ENCODE measurements at regions not wholly inside any gene's neighbourhood (a gene's known extent, or its start where the extent isn't known, plus 50 kb on each side); places are given as distances from the start of the nearest gene placed in this dataset.

GRCh38 chr5:96220610-96221390 is 212.2 kb downstream of the PCSK1 start:
- H3K36me3 Mint-ChIP-seq: no peaks in the 10 kb centered on the region
- ChIA-PET CTCF (no interaction called here), POLR2A (no interaction called here)
- peaks cover 3% of the 10 kb centered on the region; the same call in 1 of the 2 replicates for H3K9me3 Mint-ChIP-seq
- ATAC-seq (no peak), DNase-seq (ENCODE audit: low spot score) (no peak)
- no peak overlapping the region for H3K27ac Mint-ChIP-seq
- H3K4me3 Mint-ChIP-seq: no peak overlapping the region
- no peaks in the 10 kb centered on the region for H3K27me3 Mint-ChIP-seq (ENCODE audit: low read depth)
- TF ChIP-seq ZNF317 (CRISPR knock-in tag; IDR thresholded peaks at IDR 0.05; ENCODE audit: borderline replicate concordance, low read depth) (no peak), SOX15 (CRISPR knock-in tag; IDR thresholded peaks at IDR 0.05) (no peak)
- TF ChIP-seq, protein P1, sequence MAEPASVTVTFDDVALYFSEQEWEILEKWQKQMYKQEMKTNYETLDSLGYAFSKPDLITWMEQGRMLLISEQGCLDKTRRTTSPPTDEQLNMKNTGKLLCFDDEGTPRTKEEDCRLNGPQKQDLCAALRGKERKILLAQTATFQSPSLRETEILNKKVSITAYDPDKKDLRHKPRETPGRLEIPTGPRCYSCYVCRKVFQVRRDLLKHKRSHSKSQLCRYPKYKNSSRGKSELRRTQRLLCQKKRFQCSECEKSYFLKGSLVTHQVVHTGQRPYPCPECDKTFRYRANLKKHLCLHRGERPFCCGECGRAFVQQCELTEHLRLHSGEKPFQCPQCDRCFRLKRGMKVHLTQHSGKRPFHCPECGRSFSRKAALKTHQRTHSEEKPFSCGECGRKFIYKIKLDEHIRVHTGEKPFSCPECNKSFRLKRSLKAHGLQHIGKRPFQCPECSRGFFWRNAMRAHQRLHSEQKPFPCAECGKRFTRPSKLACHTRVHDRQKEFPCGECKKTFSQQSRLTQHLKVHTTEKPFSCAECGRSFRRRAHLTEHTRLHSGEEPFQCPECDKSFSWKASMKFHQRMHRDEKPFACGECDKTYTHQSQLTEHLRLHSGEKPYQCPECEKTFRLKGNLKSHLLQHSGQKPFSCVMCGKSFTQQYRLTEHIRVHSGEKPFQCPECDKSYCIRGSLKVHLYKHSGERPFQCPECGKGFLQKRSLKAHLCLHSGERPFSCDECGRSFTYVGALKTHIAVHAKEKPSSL (CRISPR knock-in tag; conservative IDR thresholded peaks at IDR 0.05): no peak
- peaks cover 5% of the 10 kb centered on the region; the same call in 1 of the 2 replicates for H3K4me1 Mint-ChIP-seq

- TF ChIP-seq GTF2I (CRISPR knock-in tag; conservative IDR thresholded peaks at IDR 0.05): no peak
- TF ChIP-seq ZNF512 (CRISPR knock-in tag; IDR thresholded peaks at IDR 0.05; ENCODE audit: borderline replicate concordance): 0 out of 2 replicates have a peak, but pooled peaks have one; percentile 54
- Mint-ChIP-seq H3K27me3 (ENCODE audit: low read depth) (no peaks in the 10 kb centered on the region), H3K9me3 (peaks cover 3% of the 10 kb centered on the region; the same call in 1 of the 2 replicates), H3K36me3 (no peaks in the 10 kb centered on the region), H3K27ac (no peak overlapping the region), H3K4me1 (peaks cover 5% of the 10 kb centered on the region; the same call in 1 of the 2 replicates), H3K4me3 (no peak overlapping the region)
- ATAC-seq: no peak
- CTCF ChIA-PET: interaction anchor here (1.2 kb wide), 1 partner anchor 385 kb away, joined by 3 read pairs; no protein-coding TSS in a partner anchor
- POLR2A ChIA-PET: no interaction called here
- no peak for DNase-seq (ENCODE audit: low spot score)
Observed at GRCh38 chr5:96219580-96220281, 213.3 kb downstream of the PCSK1 start.

GRCh38 chr5:96218653-96219052 is 214.4 kb downstream of the PCSK1 start:
- TF ChIP-seq, protein P2, sequence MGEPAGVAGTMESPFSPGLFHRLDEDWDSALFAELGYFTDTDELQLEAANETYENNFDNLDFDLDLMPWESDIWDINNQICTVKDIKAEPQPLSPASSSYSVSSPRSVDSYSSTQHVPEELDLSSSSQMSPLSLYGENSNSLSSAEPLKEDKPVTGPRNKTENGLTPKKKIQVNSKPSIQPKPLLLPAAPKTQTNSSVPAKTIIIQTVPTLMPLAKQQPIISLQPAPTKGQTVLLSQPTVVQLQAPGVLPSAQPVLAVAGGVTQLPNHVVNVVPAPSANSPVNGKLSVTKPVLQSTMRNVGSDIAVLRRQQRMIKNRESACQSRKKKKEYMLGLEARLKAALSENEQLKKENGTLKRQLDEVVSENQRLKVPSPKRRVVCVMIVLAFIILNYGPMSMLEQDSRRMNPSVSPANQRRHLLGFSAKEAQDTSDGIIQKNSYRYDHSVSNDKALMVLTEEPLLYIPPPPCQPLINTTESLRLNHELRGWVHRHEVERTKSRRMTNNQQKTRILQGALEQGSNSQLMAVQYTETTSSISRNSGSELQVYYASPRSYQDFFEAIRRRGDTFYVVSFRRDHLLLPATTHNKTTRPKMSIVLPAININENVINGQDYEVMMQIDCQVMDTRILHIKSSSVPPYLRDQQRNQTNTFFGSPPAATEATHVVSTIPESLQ (CRISPR knock-in tag; IDR thresholded peaks at IDR 0.05): no peak
- TF ChIP-seq, protein P3, sequence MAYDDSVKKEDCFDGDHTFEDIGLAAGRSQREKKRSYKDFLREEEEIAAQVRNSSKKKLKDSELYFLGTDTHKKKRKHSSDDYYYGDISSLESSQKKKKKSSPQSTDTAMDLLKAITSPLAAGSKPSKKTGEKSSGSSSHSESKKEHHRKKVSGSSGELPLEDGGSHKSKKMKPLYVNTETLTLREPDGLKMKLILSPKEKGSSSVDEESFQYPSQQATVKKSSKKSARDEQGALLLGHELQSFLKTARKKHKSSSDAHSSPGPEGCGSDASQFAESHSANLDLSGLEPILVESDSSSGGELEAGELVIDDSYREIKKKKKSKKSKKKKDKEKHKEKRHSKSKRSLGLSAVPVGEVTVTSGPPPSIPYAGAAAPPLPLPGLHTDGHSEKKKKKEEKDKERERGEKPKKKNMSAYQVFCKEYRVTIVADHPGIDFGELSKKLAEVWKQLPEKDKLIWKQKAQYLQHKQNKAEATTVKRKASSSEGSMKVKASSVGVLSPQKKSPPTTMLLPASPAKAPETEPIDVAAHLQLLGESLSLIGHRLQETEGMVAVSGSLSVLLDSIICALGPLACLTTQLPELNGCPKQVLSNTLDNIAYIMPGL (CRISPR knock-in tag; IDR thresholded peaks at IDR 0.05): no peak
- no peak for TF ChIP-seq ZNF317 (CRISPR knock-in tag; IDR thresholded peaks at IDR 0.05; ENCODE audit: borderline replicate concordance, low read depth)
- TF ChIP-seq, protein P4, sequence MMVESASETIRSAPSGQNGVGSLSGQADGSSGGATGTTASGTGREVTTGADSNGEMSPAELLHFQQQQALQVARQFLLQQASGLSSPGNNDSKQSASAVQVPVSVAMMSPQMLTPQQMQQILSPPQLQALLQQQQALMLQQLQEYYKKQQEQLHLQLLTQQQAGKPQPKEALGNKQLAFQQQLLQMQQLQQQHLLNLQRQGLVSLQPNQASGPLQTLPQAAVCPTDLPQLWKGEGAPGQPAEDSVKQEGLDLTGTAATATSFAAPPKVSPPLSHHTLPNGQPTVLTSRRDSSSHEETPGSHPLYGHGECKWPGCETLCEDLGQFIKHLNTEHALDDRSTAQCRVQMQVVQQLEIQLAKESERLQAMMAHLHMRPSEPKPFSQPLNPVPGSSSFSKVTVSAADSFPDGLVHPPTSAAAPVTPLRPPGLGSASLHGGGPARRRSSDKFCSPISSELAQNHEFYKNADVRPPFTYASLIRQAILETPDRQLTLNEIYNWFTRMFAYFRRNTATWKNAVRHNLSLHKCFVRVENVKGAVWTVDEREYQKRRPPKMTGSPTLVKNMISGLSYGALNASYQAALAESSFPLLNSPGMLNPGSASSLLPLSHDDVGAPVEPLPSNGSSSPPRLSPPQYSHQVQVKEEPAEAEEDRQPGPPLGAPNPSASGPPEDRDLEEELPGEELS (CRISPR knock-in tag; IDR thresholded peaks at IDR 0.05): no peak
- POLR2A ChIA-PET: no interaction called here
- ATAC-seq (peak; percentile 83), DNase-seq (ENCODE audit: low spot score) (no peak)
- Mint-ChIP-seq H3K4me3 (no peak overlapping the region), H3K36me3 (no peaks in the 10 kb centered on the region), H3K4me1 (peaks cover 5% of the 10 kb centered on the region; the same call in 1 of the 2 replicates), H3K27ac (no peak overlapping the region), H3K9me3 (peaks cover 3% of the 10 kb centered on the region; the same call in 1 of the 2 replicates), H3K27me3 (ENCODE audit: low read depth) (no peaks in the 10 kb centered on the region)
- CTCF ChIA-PET: interaction anchor here (0.9 to 1.2 kb wide), 2 partner anchors 384 to 437 kb away, joined by 3 read pairs; no protein-coding TSS in a partner anchor
